GM21360 (cell line): ENCODE measurements at regions not wholly inside any gene's neighbourhood (a gene's known extent, or its start where the extent isn't known, plus 50 kb on each side); places are given as distances from the start of the nearest gene placed in this dataset.

Source experiments
- ATAC-seq: cut with Tn5 transposase; IDR thresholded peaks from one replicate; pipeline ENCODE4 v1.9.1; 2021; ENCODE audit warnings: mild to moderate bottlenecking, moderate library complexity; ENCODE audit not compliant: unreplicated experiment

- ATAC-seq: no peak
These were observed 146.3 kb upstream of the CELF2 start for GRCh38 chr10:10871352-10871751.

GRCh38 chr10:10872035-10872673 lies 145.5 kb upstream of the CELF2 start:
- no peak for ATAC-seq

GRCh38 chr10:10872764-10873163 lies 144.9 kb upstream of the CELF2 start:
- ATAC-seq: no peak

- no peak for ATAC-seq
These were observed 144.4 kb upstream of the CELF2 start for GRCh38 chr10:10873289-10873688.

- ATAC-seq: no peak
These were observed 143.8 kb upstream of the CELF2 start for GRCh38 chr10:10873915-10874314.

DNA sequence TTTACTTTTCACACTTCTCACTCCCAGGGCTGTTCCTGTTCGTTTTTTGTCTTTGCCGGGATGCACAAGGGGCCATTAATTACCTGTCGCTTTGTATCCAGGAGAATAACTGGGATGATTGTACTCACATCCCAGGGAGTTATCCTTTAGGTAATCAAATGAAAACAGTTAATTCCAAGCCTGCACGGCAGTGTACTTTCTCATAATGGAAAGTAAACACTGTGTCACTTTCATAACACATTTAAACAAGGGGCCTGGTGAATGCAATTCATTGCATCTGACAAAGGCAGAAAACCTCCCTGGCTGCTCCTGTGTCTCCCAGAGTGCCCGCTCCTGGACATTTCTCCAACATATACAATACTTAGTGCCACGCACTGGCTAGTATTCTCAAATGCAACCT lies 138.7 kb upstream of the CELF2 start:
- ATAC-seq: no peak

GRCh38 chr10:10881117-10881813 lies 136.4 kb upstream of the CELF2 start:
- ATAC-seq: no peak

GRCh38 chr10:10883737-10884136 lies 133.9 kb upstream of the CELF2 start:
- ATAC-seq: no peak

- no peak for ATAC-seq
These were observed 130.7 kb upstream of the CELF2 start for GRCh38 chr10:10886861-10887531.

GRCh38 chr10:10891124-10892082 lies 126.3 kb upstream of the CELF2 start:
- no peak for ATAC-seq

- ATAC-seq: no peak
These were observed 125.3 kb upstream of the CELF2 start for GRCh38 chr10:10892290-10892875.

DNA sequence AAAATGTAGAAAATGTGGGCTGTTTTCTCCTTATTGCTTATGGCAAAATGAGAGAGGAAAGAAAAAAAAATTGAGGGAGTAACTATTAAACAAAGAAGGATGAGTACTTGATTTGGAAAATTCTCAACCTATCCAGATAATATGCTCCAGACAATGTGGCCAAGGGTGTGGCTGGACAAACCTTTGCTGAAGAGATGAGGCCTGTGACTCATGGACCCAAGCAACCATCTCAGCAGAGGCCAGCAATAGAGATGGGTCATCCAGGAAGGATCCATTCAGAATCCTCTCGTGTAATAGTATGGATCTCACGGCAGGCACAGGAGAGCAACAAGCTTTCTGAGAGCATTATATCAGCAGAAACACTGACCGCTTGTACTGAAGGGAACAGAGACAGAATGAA lies 120.3 kb upstream of the CELF2 start:
- no peak for ATAC-seq

GRCh38 chr10:10901906-10902305 lies 115.8 kb upstream of the CELF2 start:
- ATAC-seq: no peak

DNA sequence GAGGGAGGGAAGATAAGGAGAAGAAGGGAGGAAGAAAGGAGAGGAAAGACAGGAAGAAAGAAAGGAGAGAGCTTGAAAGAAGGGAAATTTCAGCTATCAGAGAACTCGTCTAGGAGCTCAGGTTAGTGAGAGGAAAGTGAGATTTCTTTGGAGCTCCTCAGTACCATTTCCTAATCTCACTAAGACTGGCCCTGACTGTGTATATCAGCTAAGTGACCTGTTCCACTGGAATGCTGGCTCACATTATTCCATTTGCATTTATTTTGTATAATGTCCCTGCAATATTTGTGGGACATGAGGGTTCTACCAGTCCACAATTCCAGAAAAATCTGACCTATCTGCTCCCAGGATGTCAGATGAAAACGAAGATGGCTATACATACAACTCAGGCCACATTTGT lies 114.7 kb upstream of the CELF2 start:
- ATAC-seq: no peak

DNA sequence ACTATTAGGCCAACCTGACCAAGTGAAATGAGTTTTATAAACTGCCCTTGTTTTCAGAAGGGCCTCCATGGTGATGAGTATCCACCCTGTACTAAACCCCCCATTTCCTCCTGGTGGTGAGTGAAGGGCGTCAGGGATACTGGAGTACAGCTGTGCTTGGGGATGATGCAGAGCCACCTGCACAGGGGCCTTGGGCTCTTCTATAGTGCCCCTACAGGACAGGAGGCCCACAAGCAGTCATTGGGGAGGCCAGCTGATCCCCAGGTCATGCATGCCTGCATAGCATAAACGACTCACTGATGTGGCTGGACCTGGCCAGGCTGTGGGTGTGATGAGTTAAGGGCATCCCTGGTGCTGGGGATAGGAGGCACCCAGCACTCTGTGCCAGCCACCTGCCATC lies 114.1 kb upstream of the CELF2 start:
- ATAC-seq: no peak

DNA sequence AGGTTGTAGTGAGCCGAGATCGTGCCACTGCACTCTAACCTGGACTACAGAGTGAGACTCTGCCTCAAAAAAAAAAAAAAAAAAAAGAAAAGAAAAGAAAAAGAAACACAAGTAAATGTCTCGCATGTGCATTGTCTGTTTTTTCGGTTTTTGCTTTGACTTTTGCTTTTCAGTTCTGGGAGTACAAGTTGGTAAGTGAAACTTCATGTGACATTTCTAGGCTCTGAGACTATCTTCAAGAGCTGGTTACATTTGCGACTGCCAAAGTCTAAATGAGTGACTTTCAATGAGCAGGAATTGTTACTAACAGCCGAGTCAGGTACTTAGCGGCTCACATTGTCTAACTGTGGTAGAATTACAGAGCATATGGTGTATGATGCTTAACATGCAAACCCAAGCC lies 107.0 kb upstream of the CELF2 start:
- no peak for ATAC-seq

- ATAC-seq: no peak
These were observed 106.6 kb upstream of the CELF2 start for GRCh38 chr10:10911035-10911434.

DNA sequence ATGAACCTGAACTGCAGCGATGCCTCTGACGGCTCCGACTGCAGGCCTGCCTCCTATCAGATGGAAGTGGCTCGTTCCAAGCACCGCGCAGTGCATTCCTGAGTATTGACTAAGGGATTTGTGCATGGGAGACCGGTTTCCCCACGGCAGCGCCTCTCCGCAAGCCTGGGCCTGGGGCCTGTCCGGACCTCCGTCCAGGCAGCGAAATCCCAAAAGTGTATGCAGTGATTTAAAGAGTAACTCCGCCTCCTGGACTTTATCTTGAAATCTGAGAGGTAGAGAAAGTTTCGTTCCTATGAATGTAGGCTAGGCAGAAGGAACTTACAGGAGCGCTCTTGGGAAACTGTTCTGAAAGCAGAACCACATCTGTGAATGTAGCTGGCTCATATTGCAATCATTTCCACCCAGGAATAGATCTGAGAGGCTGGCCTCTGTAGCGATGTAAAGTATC lies 106.2 kb upstream of the CELF2 start:
- ATAC-seq: no peak

DNA sequence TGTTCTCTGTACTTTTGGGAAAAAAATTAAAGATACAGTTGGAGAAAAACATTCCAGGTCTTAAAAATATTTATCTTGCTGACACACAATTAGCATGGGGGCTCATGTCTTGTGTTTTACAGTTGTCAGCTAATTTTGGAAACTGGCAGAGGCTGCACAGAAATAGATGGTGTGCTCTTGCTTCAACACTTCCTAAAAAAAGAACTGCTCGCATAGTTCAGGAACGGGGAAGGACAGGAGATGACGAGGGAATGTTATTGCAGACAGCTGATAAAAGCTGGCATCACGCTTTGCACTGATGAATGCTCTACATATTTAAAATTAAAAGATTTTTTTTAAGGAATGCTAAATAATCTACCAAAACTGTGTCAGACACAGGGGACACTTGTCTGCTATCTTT lies 103.5 kb upstream of the CELF2 start:
- no peak for ATAC-seq

DNA sequence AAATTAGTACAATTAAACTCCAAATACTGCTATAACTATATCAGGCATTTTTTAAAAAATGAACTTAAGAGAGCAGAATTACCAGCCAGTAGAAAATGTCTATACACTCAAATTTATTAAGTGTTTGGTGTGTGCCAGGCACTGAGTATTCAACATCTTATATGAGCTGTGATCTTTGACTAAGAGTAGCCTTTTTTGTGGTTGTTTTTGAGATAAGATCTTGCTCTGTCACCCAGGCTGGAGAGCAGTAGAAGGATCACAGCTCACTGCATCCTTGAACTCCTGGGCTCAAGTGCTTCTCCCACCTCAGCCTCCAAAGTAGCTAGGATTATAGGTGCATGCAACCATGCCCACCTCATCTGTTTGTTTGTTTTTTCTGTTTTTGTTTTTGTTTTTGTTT lies 102.5 kb upstream of the CELF2 start:
- ATAC-seq: no peak

DNA sequence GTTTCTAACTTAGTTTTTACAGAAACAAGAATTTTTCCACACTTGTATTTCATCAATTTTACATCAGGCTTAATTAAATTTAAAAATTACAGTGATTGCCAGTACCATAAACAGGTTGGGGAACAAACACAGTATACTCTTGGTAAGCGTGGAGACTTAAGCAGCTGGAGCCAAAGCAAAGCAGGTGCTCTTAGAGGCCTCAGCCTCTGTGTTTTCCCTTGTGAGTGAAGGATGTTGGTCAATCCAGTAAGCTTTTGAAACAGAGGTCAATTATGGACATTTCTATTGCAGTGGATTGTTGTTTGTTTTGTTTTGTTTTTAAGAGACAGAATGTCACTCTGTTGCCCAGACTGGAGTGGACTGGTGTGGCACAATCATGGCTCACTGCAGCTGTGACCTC lies 100.6 kb upstream of the CELF2 start:
- ATAC-seq: no peak
